Endothelial cell of umbilical vein (primary cell): ENCODE measurements at regions not wholly inside any gene's neighbourhood (a gene's known extent, or its start where the extent isn't known, plus 50 kb on each side); places are given as distances from the start of the nearest gene placed in this dataset.

Experiments
- POLR2AphosphoS5 ChIP-seq: IDR thresholded peaks from 2 replicates; pipeline ENCODE4 v1.6.1; 2012; ENCODE audit warnings: low read depth, mild to moderate bottlenecking, control low read depth, low read length, moderate library complexity; ENCODE audit not compliant: insufficient read depth
- TF ChIP-seq, protein P1 (sequence below), 2 donors: IDR thresholded peaks; 1 replicate in 1 of 2; 2 replicates in 1 of 2; pipeline ENCODE4 v1.5.1; 2011; ENCODE audit warnings: low read length in 2 of 2, mild to moderate bottlenecking in 2 of 2, moderate library complexity in 2 of 2, control low read depth in 1 of 2, inconsistent platforms in 1 of 2, low read depth in 1 of 2; ENCODE audit not compliant: insufficient read depth in 1 of 2; ENCODE audit errors: extremely low read depth in 1 of 2

DNA sequence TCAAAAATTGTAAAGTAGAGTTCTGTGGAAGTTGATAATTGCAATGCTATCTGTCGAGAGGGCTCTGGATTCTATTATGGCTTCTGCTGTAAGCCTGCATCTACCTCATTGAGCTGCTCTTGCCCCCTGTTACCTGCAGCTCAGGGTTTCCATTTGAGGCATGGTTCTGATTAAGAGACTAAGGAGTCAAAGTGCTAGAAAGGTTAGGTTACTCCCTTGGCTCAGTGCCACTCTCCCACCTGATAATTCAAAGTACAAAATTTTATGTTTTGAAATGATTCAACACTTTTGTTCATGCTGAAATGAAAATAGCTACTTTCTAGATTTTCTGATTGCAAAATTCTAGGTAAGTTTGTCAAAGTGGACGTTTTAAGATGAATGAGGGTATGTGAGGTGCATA lies 220.5 kb upstream of the SATB1 start:
- no peak for TF ChIP-seq POLR2AphosphoS5
- TF ChIP-seq, protein P1, sequence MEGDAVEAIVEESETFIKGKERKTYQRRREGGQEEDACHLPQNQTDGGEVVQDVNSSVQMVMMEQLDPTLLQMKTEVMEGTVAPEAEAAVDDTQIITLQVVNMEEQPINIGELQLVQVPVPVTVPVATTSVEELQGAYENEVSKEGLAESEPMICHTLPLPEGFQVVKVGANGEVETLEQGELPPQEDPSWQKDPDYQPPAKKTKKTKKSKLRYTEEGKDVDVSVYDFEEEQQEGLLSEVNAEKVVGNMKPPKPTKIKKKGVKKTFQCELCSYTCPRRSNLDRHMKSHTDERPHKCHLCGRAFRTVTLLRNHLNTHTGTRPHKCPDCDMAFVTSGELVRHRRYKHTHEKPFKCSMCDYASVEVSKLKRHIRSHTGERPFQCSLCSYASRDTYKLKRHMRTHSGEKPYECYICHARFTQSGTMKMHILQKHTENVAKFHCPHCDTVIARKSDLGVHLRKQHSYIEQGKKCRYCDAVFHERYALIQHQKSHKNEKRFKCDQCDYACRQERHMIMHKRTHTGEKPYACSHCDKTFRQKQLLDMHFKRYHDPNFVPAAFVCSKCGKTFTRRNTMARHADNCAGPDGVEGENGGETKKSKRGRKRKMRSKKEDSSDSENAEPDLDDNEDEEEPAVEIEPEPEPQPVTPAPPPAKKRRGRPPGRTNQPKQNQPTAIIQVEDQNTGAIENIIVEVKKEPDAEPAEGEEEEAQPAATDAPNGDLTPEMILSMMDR (IDR thresholded peaks at IDR 0.05; ENCODE audit: extremely low read depth in 1 of 2, insufficient read depth in 1 of 2, low read depth in 1 of 2, low read length in 2 of 2), result no peak
